CD8-positive, alpha-beta memory T cell (primary cell): ENCODE measurements at regions not wholly inside any gene's neighbourhood (a gene's known extent, or its start where the extent isn't known, plus 50 kb on each side); places are given as distances from the start of the nearest gene placed in this dataset.

ENCODE experiments used
- CTCF ChIA-PET: fragments of 350-600 bp; sonication (Branson Sonifier 250); formaldehyde crosslinking; loops from one replicate; lab custom pipeline; 2021; ENCODE audit warnings: antibody characterized with exemption; lab: Charles Lee
- POLR2A ChIA-PET: fragments of 350-600 bp; sonication (Branson Sonifier 250); formaldehyde crosslinking; loops from one replicate; lab custom pipeline; 2021; ENCODE audit warnings: antibody characterized with exemption; lab: Charles Lee
- DNase-seq, 5 donors: peaks; one replicate each; pipeline versions ENCODE4 v3.0.0 to v3.0.0-alpha.2; 2020 to 2022; ENCODE audit warnings: mixed read lengths in 1 of 5
- H3K27ac ChIP-seq: one replicate; pipeline ENCODE4 v1.7.0; 2013; ENCODE audit warnings: low read depth, mild to moderate bottlenecking, low read length, moderate library complexity
- H3K27me3 ChIP-seq: 2 replicates; pipeline ENCODE4 v1.7.0; 2013; ENCODE audit warnings: low read length, mild to moderate bottlenecking; ENCODE audit not compliant: insufficient read depth, poor library complexity, severe bottlenecking
- H3K36me3 ChIP-seq: 2 replicates; pipeline ENCODE4 v1.7.0; 2013; ENCODE audit warnings: mild to moderate bottlenecking, low read length, moderate library complexity; ENCODE audit not compliant: insufficient read depth
- H3K4me1 ChIP-seq: 2 replicates; pipeline ENCODE4 v1.7.0; 2013; ENCODE audit warnings: mild to moderate bottlenecking, low read length, moderate library complexity; ENCODE audit not compliant: insufficient read depth
- H3K4me3 ChIP-seq: 2 replicates; pipeline ENCODE4 v1.7.0; 2013; ENCODE audit warnings: mild to moderate bottlenecking, low read length
- H3K9me3 ChIP-seq: 2 replicates; pipeline ENCODE4 v1.7.0; 2013; ENCODE audit warnings: mild to moderate bottlenecking, low read length
- H3K27ac Mint-ChIP-seq, 8 donors: one replicate each; pipeline ENCODE4 v1.8.0; 2020 to 2021; ENCODE audit warnings: mixed read lengths in 8 of 8, mild to moderate bottlenecking in 6 of 8, inconsistent platforms in 3 of 8, moderate library complexity in 3 of 8
- H3K27me3 Mint-ChIP-seq, 2 donors: one replicate each; pipeline ENCODE4 v1.8.0; 2020 to 2021; ENCODE audit warnings: mixed read lengths in 2 of 2, mild to moderate bottlenecking in 1 of 2, moderate library complexity in 1 of 2
- H3K36me3 Mint-ChIP-seq, 3 donors: one replicate each; pipeline ENCODE4 v1.8.0; 2020 to 2021; ENCODE audit warnings: mixed read lengths in 3 of 3, inconsistent platforms in 1 of 3, mild to moderate bottlenecking in 1 of 3
- H3K4me1 Mint-ChIP-seq, 3 donors: one replicate each; pipeline ENCODE4 v1.8.0; 2020 to 2021; ENCODE audit warnings: mixed read lengths in 3 of 3, inconsistent platforms in 1 of 3, mild to moderate bottlenecking in 1 of 3
- H3K4me3 Mint-ChIP-seq, 7 donors: one replicate each; pipeline ENCODE4 v1.8.0; 2020 to 2021; ENCODE audit warnings: mixed read lengths in 7 of 7, mild to moderate bottlenecking in 6 of 7, moderate library complexity in 4 of 7, inconsistent platforms in 2 of 7
- H3K9me3 Mint-ChIP-seq, 5 donors: one replicate each; pipeline ENCODE4 v1.8.0; 2020 to 2022; ENCODE audit warnings: mixed read lengths in 5 of 5, mild to moderate bottlenecking in 3 of 5, moderate library complexity in 2 of 5, inconsistent platforms in 1 of 5

- POLR2A ChIA-PET = no interaction called here
- H3K4me3 ChIP-seq = no peak overlapping the region
- H3K27ac ChIP-seq = no peak overlapping the region
- H3K4me1 ChIP-seq = no peaks in the 10 kb centered on the region
- H3K9me3 Mint-ChIP-seq = peaks cover 0 to 2% (median 0%) of the 10 kb centered on the region in 5 donors
- H3K36me3 ChIP-seq = no peaks in the 10 kb centered on the region
- peaks cover 4% of the 10 kb centered on the region in 2 donors for H3K27me3 Mint-ChIP-seq
- no peak overlapping the region for H3K4me3 Mint-ChIP-seq
- H3K27ac Mint-ChIP-seq = no peak overlapping the region
- H3K4me1 Mint-ChIP-seq = no peaks in the 10 kb centered on the region
- no peaks in the 10 kb centered on the region for H3K9me3 ChIP-seq
- no peak for DNase-seq
- no peaks in the 10 kb centered on the region for H3K27me3 ChIP-seq
- no peaks in the 10 kb centered on the region for H3K36me3 Mint-ChIP-seq
- CTCF ChIA-PET = no interaction called here
Observed at GRCh38 chr1:29677028-29678024, 441.0 kb downstream of the PTPRU start.

- DNase-seq = no peak
- H3K9me3 Mint-ChIP-seq = peaks cover 0 to 2% (median 0%) of the 10 kb centered on the region in 5 donors
- no peaks in the 10 kb centered on the region for H3K9me3 ChIP-seq
Observed at GRCh38 chr1:29676496-29676895, 440.2 kb downstream of the PTPRU start.

GRCh38 chr1:29675481-29676263, 439.4 kb downstream of the PTPRU start:
- POLR2A ChIA-PET = no interaction called here

More at GRCh38 chr1:29676496-29676895, 440.2 kb downstream of the PTPRU start:
- Mint-ChIP-seq H3K27ac (no peak overlapping the region), H3K27me3 (peaks cover 4% of the 10 kb centered on the region in 2 donors), H3K4me1 (no peaks in the 10 kb centered on the region), H3K4me3 (no peak overlapping the region), H3K36me3 (no peaks in the 10 kb centered on the region)
- Histone ChIP-seq H3K4me1 (no peaks in the 10 kb centered on the region), H3K36me3 (no peaks in the 10 kb centered on the region), H3K4me3 (no peak overlapping the region), H3K27ac (no peak overlapping the region), H3K27me3 (no peaks in the 10 kb centered on the region)
- ChIA-PET CTCF (no interaction called here), POLR2A (no interaction called here)

GRCh38 chr1:29674627-29675326, 438.5 kb downstream of the PTPRU start:
- Histone ChIP-seq H3K27me3 (no peaks in the 10 kb centered on the region), H3K4me3 (no peak overlapping the region), H3K4me1 (no peaks in the 10 kb centered on the region), H3K27ac (no peak overlapping the region), H3K9me3 (no peaks in the 10 kb centered on the region), H3K36me3 (no peaks in the 10 kb centered on the region)
- Mint-ChIP-seq H3K4me3 (no peak overlapping the region), H3K4me1 (no peaks in the 10 kb centered on the region), H3K9me3 (peaks cover 0 to 2% (median 0%) of the 10 kb centered on the region in 5 donors), H3K36me3 (no peaks in the 10 kb centered on the region), H3K27ac (no peak overlapping the region), H3K27me3 (peaks cover 4 to 9% of the 10 kb centered on the region in 2 donors)
- ChIA-PET POLR2A (no interaction called here), CTCF (no interaction called here)
- no peak for DNase-seq

More at GRCh38 chr1:29675481-29676263, 439.4 kb downstream of the PTPRU start:
- H3K27me3 ChIP-seq = no peaks in the 10 kb centered on the region
- Mint-ChIP-seq H3K4me1 (no peaks in the 10 kb centered on the region), H3K27ac (no peak overlapping the region), H3K9me3 (peaks cover 0 to 2% (median 0%) of the 10 kb centered on the region in 5 donors), H3K4me3 (no peak overlapping the region), H3K27me3 (peaks cover 4% of the 10 kb centered on the region in 2 donors), H3K36me3 (no peaks in the 10 kb centered on the region)
- H3K4me3 ChIP-seq = no peak overlapping the region
- CTCF ChIA-PET = no interaction called here
- no peaks in the 10 kb centered on the region for H3K36me3 ChIP-seq
- no peak for DNase-seq
- H3K4me1 ChIP-seq = no peaks in the 10 kb centered on the region
- H3K27ac ChIP-seq = no peak overlapping the region
- no peaks in the 10 kb centered on the region for H3K9me3 ChIP-seq

- DNase-seq = no peak
- H3K9me3 ChIP-seq = no peaks in the 10 kb centered on the region
- no peaks in the 10 kb centered on the region for H3K4me1 ChIP-seq
- Mint-ChIP-seq H3K27me3 (peaks cover 2 to 5% of the 10 kb centered on the region in 2 donors), H3K4me3 (no peak overlapping the region), H3K36me3 (no peaks in the 10 kb centered on the region), H3K27ac (peak overlapping the region in 1 of 8 donors; percentile 68), H3K9me3 (peaks cover 0 to 2% (median 0%) of the 10 kb centered on the region in 5 donors), H3K4me1 (no peaks in the 10 kb centered on the region)
- H3K27me3 ChIP-seq = no peaks in the 10 kb centered on the region
- CTCF ChIA-PET = no interaction called here
- no peak overlapping the region for H3K4me3 ChIP-seq
- no peaks in the 10 kb centered on the region for H3K36me3 ChIP-seq
- POLR2A ChIA-PET = no interaction called here
- no peak overlapping the region for H3K27ac ChIP-seq
Observed at GRCh38 chr1:29673669-29674626, 437.6 kb downstream of the PTPRU start.

- H3K4me1 Mint-ChIP-seq = no peaks in the 10 kb centered on the region
- H3K4me3 Mint-ChIP-seq = no peak overlapping the region
- no peaks in the 10 kb centered on the region for H3K27me3 ChIP-seq
- H3K4me1 ChIP-seq = no peaks in the 10 kb centered on the region
- ChIA-PET POLR2A (no interaction called here), CTCF (no interaction called here)
- H3K27me3 Mint-ChIP-seq = peaks cover 2 to 5% of the 10 kb centered on the region in 2 donors
- no peak overlapping the region for H3K27ac ChIP-seq
- no peaks in the 10 kb centered on the region for H3K9me3 ChIP-seq
- H3K27ac Mint-ChIP-seq = no peak overlapping the region
- no peak for DNase-seq
- H3K9me3 Mint-ChIP-seq = peaks cover 0 to 2% (median 0%) of the 10 kb centered on the region in 5 donors
- no peak overlapping the region for H3K4me3 ChIP-seq
- no peaks in the 10 kb centered on the region for H3K36me3 ChIP-seq
- H3K36me3 Mint-ChIP-seq = no peaks in the 10 kb centered on the region
Observed at GRCh38 chr1:29673228-29673500, 436.8 kb downstream of the PTPRU start.

GRCh38 chr1:29672416-29673227, 436.3 kb downstream of the PTPRU start:
- ChIA-PET CTCF (no interaction called here), POLR2A (no interaction called here)
- no peaks in the 10 kb centered on the region for H3K4me1 ChIP-seq
- H3K27me3 ChIP-seq = no peaks in the 10 kb centered on the region
- Mint-ChIP-seq H3K36me3 (no peaks in the 10 kb centered on the region), H3K27me3 (peaks cover 0 to 6% of the 10 kb centered on the region in 2 donors), H3K9me3 (peaks cover 0 to 2% (median 0%) of the 10 kb centered on the region in 5 donors), H3K4me1 (no peaks in the 10 kb centered on the region), H3K4me3 (no peak overlapping the region), H3K27ac (no peak overlapping the region)
- H3K4me3 ChIP-seq = no peak overlapping the region
- no peak for DNase-seq
- H3K36me3 ChIP-seq = no peaks in the 10 kb centered on the region
- no peak overlapping the region for H3K27ac ChIP-seq
- H3K9me3 ChIP-seq = no peaks in the 10 kb centered on the region
